RPMI7951 (cell line): ENCODE measurements at regions not wholly inside any gene's neighbourhood (a gene's known extent, or its start where the extent isn't known, plus 50 kb on each side); places are given as distances from the start of the nearest gene placed in this dataset.
"Not testable (repeated sequence)": the region's sequence is repeated elsewhere in the genome, so short reads cannot be mapped to it uniquely, and the experiment has no call there.

ENCODE experiments used
- DNase-seq: peaks from one replicate; pipeline ENCODE4 v3.0.0-alpha.2; 2012; ENCODE audit warnings: low read depth

DNA sequence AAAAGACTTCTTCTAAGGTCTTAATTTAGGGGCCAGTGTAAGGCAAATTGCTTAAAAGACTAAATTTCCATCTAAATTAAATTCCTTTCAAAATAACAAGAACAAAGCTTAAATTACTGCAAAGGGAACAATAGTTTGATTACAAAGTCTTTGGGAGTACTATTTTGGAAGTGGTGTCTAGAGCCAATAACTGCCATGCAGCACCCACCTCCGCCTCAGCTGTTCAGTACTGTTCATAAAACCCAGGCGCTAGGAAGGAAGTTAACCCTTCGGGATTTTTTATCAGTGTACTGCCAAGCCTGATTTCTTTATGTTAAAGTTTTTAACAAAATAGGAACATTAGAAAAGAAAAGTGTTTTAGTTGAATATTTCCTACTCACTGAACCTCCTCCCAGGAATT, 210.1 kb downstream of the LIG4 start:
- DNase-seq = no peak

DNA sequence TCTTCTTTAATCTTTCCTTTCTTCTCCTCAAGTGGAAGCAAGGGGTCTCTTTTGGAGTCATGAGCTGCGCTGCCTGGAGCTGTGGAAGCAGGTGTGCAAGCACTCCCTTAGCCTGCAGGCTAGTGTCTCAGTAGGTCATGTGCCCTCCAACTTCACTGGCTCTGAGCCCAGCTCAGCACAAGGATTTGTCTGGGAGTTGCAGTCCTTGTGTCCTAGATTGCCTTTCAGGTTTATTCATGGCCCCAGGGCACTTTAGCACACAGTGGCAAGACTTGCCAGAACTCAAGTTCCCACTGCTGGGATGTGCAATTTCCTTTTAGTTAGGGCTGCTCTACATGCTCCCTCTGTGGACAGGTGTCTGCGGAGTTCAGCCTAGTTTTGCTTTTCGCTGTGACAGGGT, 211.7 kb downstream of the LIG4 start:
- no peak for DNase-seq

DNA sequence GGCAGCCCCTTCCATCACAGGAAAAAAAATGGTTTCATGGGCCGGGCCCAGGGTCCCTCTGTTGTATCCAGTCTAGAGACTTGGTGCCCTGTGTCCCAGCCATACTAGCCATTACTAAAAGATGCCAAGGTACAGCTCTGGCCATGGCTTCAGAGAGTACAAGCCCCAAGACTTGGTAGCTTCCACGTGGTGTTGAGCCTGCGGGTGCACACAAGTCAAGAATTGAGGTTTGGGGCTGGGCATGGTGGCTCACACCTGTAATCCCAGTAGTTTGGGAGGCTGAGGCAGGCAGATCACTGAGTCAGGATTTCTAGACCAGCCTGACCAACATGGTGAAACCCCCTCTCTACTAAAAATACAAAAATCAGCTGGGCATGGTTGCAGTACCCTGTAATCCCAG, 214.3 kb downstream of the LIG4 start:
- DNase-seq = no peak

DNA sequence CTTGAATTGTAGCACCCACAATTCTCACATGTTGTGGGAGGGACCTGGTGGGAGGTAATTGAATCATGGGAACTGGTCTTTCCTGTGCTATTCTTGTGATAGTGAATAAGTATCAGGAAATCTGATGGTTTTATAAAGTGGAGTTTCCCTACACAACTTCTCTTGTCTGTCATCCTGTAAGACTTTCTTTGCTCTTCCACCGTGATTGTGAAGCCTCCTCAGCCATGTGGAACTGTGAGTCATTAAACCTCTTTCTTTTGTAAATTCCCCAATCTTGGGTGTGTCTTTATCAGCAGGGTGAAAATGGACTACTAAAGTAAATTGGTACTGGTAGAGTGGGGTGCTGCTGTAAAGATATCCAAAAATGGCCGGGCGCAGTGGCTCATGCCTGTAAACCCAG, 215.6 kb downstream of the LIG4 start:
- DNase-seq = no peak

DNA sequence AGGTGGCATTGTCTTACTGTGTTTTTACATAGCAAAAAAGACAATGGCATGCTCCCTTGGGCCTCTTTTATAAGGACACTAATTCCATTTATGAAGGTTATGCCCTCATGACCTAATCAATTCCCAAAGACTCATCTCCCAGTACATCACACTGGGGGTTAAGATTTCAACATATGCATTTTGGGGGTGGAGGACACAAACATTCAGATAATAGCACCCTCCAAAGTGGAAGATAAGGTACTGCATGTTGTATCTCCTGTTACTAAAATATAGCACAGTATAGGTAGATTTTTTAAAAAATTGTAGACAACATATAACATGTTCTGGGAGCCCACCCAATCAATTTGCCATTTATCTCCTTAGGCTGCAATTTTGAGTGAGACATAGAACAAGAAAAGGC, 221.2 kb downstream of the LIG4 start:
- no peak for DNase-seq

DNA sequence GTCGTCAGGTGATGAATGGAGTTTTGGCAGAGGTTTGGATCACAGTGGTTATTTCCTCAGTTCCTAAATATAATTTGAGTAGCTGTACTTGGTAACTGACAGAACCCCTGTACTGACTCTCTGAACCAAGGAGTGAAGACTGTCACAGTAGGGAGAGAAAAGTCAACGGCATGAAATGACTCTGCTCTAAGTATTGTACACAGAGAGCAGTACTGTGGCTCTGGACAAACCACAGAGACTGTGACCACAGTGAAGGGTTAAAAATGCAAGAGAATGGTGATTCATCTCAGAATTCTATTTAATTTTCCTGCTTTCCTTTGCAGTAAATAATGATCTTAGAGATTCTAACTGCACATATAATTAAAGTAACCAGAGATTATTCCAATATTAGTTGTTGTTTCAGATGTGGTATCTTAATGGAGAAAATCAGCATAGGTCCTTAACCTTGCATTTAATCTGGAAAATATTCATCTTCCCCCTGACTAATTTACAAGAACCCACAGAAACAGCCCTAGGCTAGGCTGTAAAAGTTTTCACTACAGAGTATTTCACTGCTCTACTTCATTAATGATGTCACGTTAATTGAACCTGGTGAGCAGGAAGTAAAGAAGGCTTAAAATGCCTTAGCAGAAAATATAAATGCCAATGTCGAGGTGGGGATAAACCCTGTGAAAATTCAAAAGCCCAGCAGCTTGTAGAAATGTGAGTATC, 221.9 kb downstream of the LIG4 start:
- DNase-seq = no peak

DNA sequence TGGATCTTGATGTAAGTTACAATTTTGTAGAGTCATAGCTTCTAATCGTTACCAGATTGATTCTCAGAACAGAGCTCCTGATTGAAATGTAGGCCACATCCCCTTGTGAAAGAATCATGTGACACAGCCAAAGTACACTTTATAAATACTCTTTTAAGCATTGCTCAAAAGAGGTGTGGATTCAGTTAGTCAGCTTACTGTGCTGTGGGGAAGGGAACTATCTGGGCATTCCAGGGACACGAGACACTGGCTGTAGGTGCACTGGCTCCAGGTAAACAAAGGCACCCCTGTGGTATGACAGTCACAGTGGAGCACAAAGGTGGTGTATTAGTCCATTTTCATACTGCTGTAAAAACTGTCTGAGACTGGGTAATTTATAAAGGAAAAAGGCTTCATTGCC, 222.8 kb downstream of the LIG4 start:
- DNase-seq = no peak

DNA sequence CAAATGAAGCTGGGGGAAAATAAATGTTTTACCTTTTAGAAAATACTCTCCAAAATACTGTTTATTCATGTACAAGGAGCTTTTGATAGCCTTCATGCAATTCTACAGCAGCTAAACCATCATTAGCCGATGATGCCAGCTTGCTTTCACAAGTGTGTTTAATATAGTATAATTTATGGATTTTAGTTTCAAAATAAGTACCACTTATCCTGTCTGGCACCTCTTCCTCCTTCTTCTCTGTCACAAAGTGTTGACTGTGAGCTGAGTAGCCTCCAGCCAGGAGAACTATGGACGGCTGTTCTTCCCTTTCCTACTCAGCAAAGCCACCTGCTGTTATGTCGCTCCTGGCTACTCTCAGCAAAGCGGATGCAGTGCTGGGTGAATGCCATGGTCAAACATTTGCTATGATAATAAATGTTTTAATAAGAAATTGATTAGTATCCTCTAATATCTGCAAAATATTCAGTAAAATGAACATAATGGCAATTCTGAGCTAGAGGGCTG, 238.2 kb downstream of the LIG4 start:
- no peak for DNase-seq

DNA sequence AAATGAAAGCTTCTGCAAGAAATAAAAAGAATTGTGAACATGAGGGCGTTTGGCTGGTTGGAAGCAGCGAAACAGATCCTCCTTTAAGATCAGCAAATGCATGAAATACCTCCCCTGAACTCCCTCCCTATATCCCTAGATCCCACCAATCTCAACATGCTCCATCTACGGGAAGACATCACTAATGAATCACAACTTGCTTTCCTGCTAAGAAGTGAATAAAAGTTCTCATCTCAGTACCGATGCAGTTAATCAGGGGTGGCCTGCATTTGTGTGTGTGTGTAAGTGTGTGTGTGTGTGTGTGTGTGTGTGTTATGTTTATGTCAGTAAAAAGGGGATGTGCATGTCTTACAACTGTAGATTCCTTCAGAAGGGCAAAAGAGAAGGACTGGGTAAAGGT, 238.7 kb downstream of the LIG4 start:
- DNase-seq = no peak

DNA sequence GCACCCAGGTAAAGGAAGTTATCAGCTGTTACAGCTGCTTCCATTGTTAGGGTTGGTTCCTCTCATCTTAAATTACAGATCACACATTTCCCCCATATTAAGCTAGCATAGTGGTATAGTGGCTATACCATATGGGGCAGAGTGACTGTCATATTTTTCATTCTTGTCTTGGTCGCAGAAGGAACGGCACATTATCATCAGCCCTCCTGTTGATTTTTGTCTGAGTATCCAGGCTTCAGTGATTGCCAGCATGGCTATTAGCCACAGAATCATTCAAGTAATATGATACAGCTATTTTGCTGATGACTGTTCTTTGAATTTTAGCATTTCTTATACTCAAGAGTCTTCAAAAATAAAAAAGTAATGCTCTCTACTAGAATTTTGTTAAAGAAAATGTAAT, 240.9 kb downstream of the LIG4 start:
- no peak for DNase-seq

DNA sequence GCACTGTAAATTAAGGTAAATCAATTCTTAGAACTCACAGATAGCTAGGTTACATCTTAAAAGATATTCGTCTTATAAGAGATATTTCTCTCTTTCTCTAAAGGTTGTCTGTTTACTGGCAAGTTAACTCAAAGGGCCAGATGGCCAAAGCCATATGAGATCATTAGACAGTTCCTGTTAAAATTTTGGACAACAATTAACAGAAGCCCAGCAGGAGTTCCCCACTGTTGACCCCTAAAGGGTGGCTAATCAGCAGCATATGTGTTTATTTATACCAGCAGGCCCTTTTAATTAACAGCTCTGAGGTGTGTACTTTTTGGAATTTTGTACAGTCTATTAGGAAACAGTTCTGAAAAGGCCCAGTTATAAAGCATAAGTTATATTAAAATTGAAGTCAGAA, 245.8 kb downstream of the LIG4 start:
- no peak for DNase-seq

DNA sequence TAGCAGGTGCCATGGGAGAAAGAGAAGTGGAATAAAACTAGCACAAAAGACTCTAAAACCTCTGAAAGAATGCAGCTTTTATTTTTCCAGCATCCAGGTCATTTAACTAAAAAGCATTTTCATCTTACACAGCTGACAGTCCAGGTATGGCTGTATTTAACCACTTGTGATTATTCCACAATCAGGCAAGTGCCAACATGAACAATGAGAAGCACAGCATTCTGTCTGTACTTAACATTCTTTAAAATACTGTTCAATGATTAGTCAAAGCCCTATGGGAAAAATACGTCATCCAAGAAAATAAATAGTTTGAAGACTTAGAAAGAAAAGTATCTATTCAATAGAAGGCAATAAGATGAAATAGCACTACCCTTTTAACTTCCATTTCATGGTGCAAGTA, 246.9 kb downstream of the LIG4 start:
- DNase-seq = no peak

DNA sequence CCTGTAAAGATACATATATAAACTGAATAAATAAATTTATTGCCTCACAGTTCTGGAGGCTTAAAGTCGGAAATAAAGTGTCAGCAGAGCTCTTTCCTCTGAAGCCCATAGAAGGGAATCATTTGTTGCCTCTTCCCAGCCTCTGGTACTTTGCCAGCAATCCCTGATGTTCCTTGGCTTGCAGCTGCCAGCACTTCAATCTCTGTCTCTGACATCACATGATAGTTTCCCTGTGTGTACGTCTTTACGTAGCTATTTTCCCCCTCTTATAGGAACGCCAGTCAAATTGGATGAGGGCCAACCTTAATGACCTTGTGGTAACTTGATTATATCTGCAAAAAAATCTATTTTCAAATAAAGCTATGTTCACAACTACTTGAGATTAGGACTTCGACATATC, 250.9 kb downstream of the LIG4 start:
- DNase-seq = no peak

DNA sequence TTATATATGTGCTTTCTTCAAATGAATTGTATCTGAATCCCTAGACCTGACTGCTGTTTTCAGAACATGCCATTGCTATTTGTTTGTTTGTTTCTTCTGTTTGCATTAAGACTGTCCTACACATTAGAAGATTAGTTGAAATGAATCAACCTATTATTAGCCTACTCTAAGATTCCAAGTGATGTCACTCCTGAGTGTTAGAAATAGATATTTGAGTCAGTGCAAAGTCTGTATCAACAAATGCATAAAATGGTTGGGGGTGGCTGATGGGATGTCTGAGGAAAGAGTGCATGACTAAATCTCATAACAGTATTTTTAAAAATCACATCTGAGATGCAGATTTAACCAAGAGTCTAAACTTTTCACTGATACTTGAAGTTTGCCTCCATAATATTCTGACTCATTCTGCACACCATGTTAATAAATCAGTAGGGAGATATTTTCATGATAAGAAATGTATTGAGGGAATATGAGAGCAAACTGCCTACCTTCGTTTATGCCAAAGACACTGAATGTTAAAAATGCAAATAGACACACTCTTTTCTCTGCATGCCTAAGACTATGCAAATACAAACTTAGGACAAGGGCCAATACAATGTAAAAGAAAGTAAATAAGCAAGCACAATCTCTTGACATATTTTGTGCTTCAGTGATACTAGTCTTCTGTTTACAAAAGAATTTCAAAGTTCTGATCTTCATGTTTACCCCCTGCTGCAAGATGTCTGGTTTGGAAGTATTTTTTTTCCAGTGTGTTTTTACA, 253.3 kb downstream of the LIG4 start:
- DNase-seq = no peak

DNA sequence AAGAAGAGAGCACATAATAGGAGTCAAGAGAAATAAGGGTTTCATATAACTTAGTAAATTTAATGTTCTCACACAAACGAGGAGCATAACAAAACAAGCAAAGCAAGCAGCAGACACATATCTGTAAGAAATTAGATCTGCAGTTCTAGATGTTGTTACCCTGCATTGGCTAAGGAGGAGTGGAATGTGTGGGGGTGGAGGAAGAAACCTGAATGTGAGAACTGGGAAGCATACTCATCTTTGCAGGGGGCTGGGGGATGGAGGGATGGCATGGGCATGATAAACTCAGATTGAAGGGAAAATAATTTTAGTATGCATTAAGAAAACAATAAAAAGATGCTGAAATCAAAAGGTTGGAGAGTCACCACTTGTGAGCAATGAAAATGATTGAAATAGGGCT, 255.0 kb downstream of the LIG4 start:
- no peak for DNase-seq

DNA sequence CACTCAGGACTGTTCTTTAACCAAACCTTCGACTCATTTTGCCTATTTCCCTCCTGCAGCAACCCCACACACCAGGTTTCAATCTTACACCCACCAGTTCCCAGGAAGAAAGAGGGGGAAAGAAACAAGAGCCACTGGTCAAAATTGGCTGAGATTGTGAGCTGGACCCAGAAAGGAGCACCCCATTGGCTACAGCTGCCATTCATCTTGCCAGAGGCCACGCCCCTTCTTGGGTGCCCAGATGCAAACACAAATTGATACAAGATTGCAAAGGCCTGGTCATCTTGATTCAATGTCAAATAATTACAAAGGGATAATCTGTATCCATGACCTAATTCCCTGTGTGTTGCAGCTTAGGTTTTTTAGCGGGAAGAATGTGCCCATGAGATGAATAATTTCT, 258.4 kb downstream of the LIG4 start:
- DNase-seq = no peak

DNA sequence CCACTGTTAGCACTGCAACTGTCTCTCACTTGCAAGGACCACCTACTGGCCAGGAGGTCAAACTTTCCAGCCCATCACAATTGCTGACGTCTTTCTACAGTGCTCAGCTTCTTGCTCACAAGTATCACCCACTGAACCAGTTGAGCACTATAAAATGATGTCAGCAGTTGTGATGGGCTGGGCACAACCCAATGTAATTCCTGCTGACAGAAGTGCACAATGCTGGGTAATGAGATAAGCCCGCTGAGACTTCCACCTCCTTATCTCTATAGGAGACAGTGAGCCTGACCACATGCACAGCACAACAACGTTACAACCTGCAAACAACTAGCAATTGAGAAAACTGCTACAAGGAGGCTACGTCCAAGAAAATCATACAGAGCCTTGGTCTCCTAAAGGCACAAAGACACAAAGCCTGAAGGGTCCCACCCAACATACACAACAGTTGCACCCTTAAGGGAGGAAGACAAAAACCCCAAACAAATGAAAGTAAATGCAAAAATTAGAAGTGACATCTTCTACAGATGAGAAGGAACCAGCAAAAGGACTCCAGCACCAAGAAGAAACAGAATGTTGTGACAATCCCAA, 273.2 kb downstream of the LIG4 start:
- no peak for DNase-seq

DNA sequence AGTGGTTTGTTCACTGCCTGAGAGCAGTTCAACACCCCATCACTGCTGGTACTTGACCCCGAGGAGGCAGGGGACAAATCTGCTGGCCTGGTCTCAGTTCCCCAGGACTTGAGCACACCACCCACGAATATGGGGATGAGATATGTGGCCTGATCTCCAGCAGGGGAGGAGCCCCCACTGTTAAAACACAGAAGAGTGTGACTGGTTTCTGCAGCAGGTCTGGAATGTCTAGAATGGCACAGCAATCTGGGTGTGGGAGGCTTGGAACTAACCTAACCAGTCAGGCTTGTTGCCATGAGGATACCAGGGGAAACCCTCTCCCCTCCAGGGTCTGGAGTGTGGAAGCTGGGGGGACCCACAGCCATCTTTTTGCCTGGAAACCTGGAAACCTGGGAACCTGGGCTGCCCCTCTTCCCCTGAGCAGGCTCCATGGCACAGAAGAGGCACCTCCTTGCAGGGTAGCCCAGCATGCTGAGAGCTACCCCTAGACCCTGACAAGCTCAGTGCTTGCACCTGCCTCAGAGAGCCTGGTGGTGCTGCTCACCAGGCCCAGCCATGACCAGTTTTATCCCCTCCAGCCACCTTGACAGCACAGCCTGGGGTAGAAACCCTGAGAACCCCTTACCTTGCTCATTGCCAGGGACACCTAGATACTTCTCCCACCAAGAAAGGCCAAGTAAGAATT, 273.8 kb downstream of the LIG4 start:
- no peak for DNase-seq

DNA sequence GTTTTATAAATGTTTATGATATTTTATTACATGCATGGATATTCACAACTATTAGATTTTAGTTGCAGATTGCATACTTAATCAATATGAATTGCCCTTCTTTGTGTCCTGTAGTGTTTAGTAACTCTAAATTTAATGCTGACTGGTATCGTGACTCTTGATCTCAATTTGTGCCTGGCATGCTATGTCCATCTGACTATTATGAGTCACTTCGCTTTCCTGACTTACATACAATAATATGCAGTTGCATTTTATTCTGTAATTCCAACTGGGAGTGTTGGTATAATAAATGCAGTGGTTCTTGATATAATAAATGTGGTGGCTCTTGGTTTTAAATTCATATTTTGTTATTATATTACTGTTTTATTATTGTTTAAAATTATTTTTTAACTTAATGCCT, 277.5 kb downstream of the LIG4 start:
- no peak for DNase-seq

DNA sequence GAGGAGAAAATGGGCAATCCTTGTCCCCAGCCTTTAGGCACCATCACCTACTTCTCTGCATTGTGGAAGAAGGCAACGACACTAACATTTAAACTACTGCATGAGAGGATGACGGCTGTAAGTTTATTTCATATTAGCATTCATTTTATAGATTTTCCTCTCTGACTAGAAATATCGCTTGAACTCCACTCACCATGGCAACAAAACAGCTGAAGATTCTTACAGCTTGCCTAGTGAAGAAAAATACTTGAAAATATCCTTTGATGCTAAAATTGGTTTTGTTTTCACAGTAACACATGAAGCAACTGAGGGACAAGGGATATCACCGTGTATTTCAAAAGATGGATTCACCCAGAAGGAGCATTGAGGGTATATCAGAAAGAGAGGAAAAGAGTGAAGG, 284.3 kb downstream of the LIG4 start:
- DNase-seq = no peak

DNA sequence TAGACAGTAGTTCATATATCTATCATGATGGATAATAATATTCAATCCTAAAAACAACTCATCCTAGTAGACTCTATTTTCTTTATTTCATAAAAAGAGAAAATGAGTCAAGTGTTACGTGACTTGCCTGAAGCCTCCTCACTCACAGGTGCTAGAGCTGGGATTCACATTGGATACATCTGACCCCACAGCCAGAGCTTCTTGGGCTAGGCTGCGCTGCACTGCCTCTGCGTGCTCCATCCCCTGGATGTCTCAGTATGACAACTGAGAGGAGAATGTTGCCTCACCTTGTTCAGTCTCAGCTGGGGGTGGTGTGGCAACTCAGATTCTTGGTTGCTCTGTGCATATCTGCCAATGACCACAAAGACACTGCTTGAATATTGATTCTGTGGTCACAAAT, 286.6 kb downstream of the LIG4 start:
- no peak for DNase-seq

DNA sequence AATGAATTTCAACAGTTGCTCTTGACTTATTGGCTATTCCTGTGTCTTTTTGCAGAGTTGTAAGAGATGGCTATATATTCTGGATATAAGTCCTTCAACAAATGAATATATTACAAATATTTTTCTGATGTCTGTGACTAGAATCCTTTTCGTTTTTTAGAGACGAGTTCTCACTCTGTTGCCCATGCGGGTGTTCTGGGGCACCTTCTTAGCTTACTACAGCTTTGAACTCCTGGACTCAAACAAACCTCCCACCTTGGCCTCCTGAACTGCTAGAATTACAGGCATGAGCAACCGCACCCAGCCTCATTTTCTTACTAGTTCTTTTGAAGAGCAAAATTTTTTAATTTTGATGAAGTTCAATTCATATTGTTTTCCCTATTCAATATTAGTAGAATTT, 287.8 kb downstream of the LIG4 start:
- no peak for DNase-seq

DNA sequence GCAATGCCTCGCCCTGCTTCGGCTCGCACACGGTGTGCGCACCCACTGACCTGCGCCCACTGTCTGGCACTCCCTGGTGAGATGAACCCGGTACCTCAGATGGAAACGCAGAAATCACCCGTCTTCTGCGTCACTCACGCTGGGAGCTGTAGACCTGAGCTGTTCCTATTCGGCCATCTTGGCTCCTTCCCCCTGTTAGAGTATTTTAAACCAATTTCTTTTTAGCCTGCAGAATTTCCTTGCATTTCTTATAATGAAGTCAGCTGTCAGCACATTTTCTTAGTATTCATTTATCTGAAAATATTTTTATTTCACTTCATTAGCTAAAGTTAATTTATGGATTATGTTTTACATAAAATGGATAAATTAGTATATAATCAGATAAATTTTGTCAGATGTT, 288.8 kb downstream of the LIG4 start:
- DNase-seq = not testable (repeated sequence)
